Esophagus squamous epithelium (tissue), 5 donors: ENCODE measurements at regions not wholly inside any gene's neighbourhood (a gene's known extent, or its start where the extent isn't known, plus 50 kb on each side); places are given as distances from the start of the nearest gene placed in this dataset.

Source experiments
- DNase-seq: peaks from one replicate; lab custom pipeline; 2025; lab: John Stamatoyannopoulos, UW
- H3K27ac ChIP-seq, 4 donors: fragments of 200-600 bp; sonication (generic); one replicate each; pipeline ENCODE4 v1.5.1; 2016 to 2019; ENCODE audit warnings: mild to moderate bottlenecking in 1 of 4
- H3K27me3 ChIP-seq, 4 donors: fragments of 200-600 bp; sonication (generic); 1 replicate in 3 of 4; 2 replicates in 1 of 4; pipeline versions ENCODE4 v1.5.1 to v1.6.0; 2017 to 2021; ENCODE audit warnings: antibody characterized with exemption in 1 of 4
- H3K36me3 ChIP-seq, 3 donors: fragments of 200-600 bp; sonication (generic); one replicate each; pipeline ENCODE4 v1.5.1; 2016 to 2019
- H3K4me1 ChIP-seq, 3 donors: fragments of 200-600 bp; sonication (generic); one replicate each; pipeline ENCODE4 v1.5.1; 2017 to 2019
- H3K4me3 ChIP-seq, 4 donors: fragments of 200-600 bp; sonication (generic); 1 replicate in 3 of 4; 2 replicates in 1 of 4; pipeline ENCODE4 v1.5.1; 2016 to 2019; ENCODE audit warnings: mild to moderate bottlenecking in 2 of 4, moderate library complexity in 1 of 4
- H3K9me3 ChIP-seq, 3 donors: fragments of 200-600 bp; sonication (generic); one replicate each; pipeline ENCODE4 v1.5.1; 2016 to 2019
- CTCF ChIP-seq, 6 experiments: fragments of 450-650 bp in 4 of 6; fragments of 200-600 bp in 2 of 6; sonication (generic) in 2 of 6; IDR thresholded peaks; one replicate each; pipeline ENCODE4 v1.5.1; 2016 to 2019; ENCODE audit warnings: antibody characterized with exemption in 6 of 6, mild to moderate bottlenecking in 4 of 6, moderate library complexity in 4 of 6
- POLR2A ChIP-seq, 4 donors: fragments of 450-650 bp; IDR thresholded peaks; one replicate each; pipeline ENCODE4 v1.6.1; 2017; ENCODE audit warnings: antibody characterized with exemption in 4 of 4, mild to moderate bottlenecking in 4 of 4, moderate library complexity in 3 of 4
- WGBS, 2 donors: methylation state at CpG; one replicate each; pipeline ENCODE4 v1.1.5; 2018; 5-methylcytosine and 5-hydroxymethylcytosine counted together
- intact Hi-C: fragments of 100-400 bp; cut with DNase I; formaldehyde crosslinking; loops from one replicate; pipeline ENCODE4 v1.15.0; 2022
- donor health status: DM: yes; HTN: yes; CAD: no.

GRCh38 chr9:79053598-79053997 lies 518.2 kb upstream of the TLE4 start:
- DNase-seq: no peak
- intact Hi-C loops: no loop called here
- no peaks in the 10 kb centered on the region for H3K36me3 ChIP-seq
- no peak overlapping the region for H3K27ac ChIP-seq
- H3K4me3 ChIP-seq: no peak overlapping the region
- 21 to 28% methylated on average over 3 of the region's 3 CpGs for WGBS, 2 donors
- H3K27me3 ChIP-seq: no peaks in the 10 kb centered on the region
- TF ChIP-seq POLR2A (IDR thresholded peaks at IDR 0.05) (no peak), CTCF (IDR thresholded peaks at IDR 0.05) (no peak)
- no peaks in the 10 kb centered on the region for H3K9me3 ChIP-seq
- no peaks in the 10 kb centered on the region for H3K4me1 ChIP-seq

DNA sequence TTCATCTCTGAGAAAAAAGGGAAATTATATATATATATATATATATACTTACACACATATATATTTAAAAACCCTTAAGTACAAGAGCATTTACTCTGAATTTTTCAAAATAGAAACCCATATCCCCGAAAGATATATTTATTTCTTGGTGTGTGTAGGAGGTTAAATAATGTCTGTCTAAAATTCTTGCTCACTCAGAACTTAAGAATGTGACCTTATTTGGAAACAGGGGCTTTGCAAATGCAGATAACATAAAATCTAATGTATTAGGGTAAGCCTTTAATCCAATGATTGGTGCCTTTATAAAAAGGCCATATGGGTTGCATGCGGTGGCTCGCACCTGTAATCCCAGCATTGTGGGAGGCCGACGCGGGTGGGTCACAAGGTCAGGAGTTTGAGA lies 517.3 kb upstream of the TLE4 start:
- no peaks in the 10 kb centered on the region for H3K4me1 ChIP-seq
- H3K9me3 ChIP-seq: no peaks in the 10 kb centered on the region
- 77 to 78% methylated on average over 6 of the region's 6 CpGs for WGBS, 2 donors
- no peaks in the 10 kb centered on the region for H3K36me3 ChIP-seq
- H3K4me3 ChIP-seq: no peak overlapping the region
- H3K27ac ChIP-seq: no peak overlapping the region
- DNase-seq: no peak
- TF ChIP-seq POLR2A (IDR thresholded peaks at IDR 0.05) (no peak), CTCF (IDR thresholded peaks at IDR 0.05) (no peak)
- no peaks in the 10 kb centered on the region for H3K27me3 ChIP-seq
- intact Hi-C loops: loop anchor here (2.0 kb wide), 1 partner anchor 24 kb away; no protein-coding TSS in a partner anchor

DNA sequence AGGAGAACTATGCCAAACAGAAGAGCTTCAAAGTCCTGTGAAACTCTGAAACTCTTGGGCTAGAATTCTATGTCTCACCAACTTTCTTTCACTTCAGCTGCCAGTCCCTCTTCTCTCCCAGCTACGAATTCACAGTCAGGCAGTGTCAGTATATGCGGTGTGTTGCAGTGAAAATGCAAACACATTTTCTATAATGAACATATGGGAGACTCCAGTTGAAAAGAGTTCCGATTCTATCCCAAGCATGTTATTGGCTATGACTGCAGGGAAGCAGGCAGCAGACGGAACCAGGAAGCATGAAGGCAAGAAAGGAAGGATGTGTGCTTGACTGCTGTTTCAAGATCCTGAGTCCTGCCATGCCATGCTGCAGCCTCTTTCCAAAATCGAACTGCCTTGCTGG lies 515.7 kb upstream of the TLE4 start:
- Histone ChIP-seq H3K36me3 (no peaks in the 10 kb centered on the region), H3K27ac (no peak overlapping the region), H3K4me3 (no peak overlapping the region), H3K27me3 (no peaks in the 10 kb centered on the region), H3K4me1 (no peaks in the 10 kb centered on the region), H3K9me3 (no peaks in the 10 kb centered on the region)
- WGBS, 2 donors: 79 to 83% methylated on average over 5 of the region's 5 CpGs
- DNase-seq: no peak
- intact Hi-C loops: no loop called here
- no peak for TF ChIP-seq POLR2A (IDR thresholded peaks at IDR 0.05)
- no peak for TF ChIP-seq CTCF (IDR thresholded peaks at IDR 0.05)

DNA sequence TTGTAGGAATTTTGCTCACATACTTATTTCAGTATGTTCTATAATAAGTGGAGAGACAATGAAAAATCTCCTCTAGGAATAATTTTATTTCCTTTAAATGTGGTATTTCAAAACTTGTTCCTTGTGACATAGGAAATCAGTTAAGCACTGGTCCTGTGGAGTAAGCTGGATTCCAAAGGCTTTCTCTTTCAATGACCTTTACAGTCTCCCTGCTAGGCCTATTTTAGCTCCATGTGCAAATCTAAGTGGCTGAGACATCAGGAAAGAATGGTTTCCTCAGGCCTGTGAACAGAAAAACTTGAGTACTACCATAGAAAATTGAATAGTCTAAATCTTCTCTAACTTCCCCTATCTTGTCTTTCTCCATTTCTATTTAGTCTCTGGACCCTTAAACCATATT lies 514.2 kb upstream of the TLE4 start:
- Histone ChIP-seq H3K27me3 (no peaks in the 10 kb centered on the region), H3K36me3 (no peaks in the 10 kb centered on the region), H3K4me1 (no peaks in the 10 kb centered on the region), H3K9me3 (no peaks in the 10 kb centered on the region), H3K27ac (no peak overlapping the region), H3K4me3 (no peak overlapping the region)
- DNase-seq: no peak
- intact Hi-C loops: no loop called here
- no peak for TF ChIP-seq POLR2A (IDR thresholded peaks at IDR 0.05)
- no peak for TF ChIP-seq CTCF (IDR thresholded peaks at IDR 0.05)

- Histone ChIP-seq H3K4me3 (no peak overlapping the region), H3K9me3 (no peaks in the 10 kb centered on the region), H3K36me3 (no peaks in the 10 kb centered on the region), H3K27ac (no peak overlapping the region), H3K4me1 (no peaks in the 10 kb centered on the region), H3K27me3 (no peaks in the 10 kb centered on the region)
- TF ChIP-seq CTCF (IDR thresholded peaks at IDR 0.05) (no peak), POLR2A (IDR thresholded peaks at IDR 0.05) (no peak)
- intact Hi-C loops: no loop called here
- WGBS, 2 donors: 0 to 18% methylated on average over 1 of the region's 1 CpG
- DNase-seq: no peak
These were observed 511.0 kb upstream of the TLE4 start for GRCh38 chr9:79060766-79061165.
